T-helper 2 cell treated with Interferon-gamma antibody and Interleukin-4, amounts not matched to agents 5 μg/mL and 100 μg/mL, for 36 hours (primary cell): ENCODE measurements at regions not wholly inside any gene's neighbourhood (a gene's known extent, or its start where the extent isn't known, plus 50 kb on each side); places are given as distances from the start of the nearest gene placed in this dataset.
"Not testable (repeated sequence)": the region's sequence is repeated elsewhere in the genome, so short reads cannot be mapped to it uniquely, and the experiment has no call there.

ENCODE experiments used
- DNase-seq: peaks from one replicate; pipeline ENCODE4 v3.0.0; 2021; ENCODE audit warnings: low spot score
- H3K27ac Mint-ChIP-seq: one replicate; pipeline ENCODE4 v1.8.0; 2021; ENCODE audit warnings: mild to moderate bottlenecking, mixed read lengths
- H3K27me3 Mint-ChIP-seq: one replicate; pipeline ENCODE4 v1.8.0; 2021; ENCODE audit warnings: low read depth, mixed read lengths
- H3K36me3 Mint-ChIP-seq: one replicate; pipeline ENCODE4 v1.8.0; 2021; ENCODE audit warnings: low read depth, mixed read lengths
- H3K4me1 Mint-ChIP-seq: one replicate; pipeline ENCODE4 v1.8.0; 2021; ENCODE audit warnings: low read depth, mixed read lengths
- H3K4me3 Mint-ChIP-seq: one replicate; pipeline ENCODE4 v1.8.0; 2022; ENCODE audit warnings: mild to moderate bottlenecking, moderate library complexity, mixed read lengths
- H3K9me3 Mint-ChIP-seq: one replicate; pipeline ENCODE4 v1.8.0; 2021; ENCODE audit warnings: mixed read lengths

GRCh38 chr11:29100967-29101366 lies 915.9 kb downstream of the KCNA4 start:
- Mint-ChIP-seq H3K4me3 (no peak overlapping the region), H3K9me3 (peaks cover 45% of the 10 kb centered on the region), H3K27ac (no peak overlapping the region), H3K4me1 (no peaks in the 10 kb centered on the region), H3K27me3 (no peaks in the 10 kb centered on the region), H3K36me3 (no peaks in the 10 kb centered on the region)
- DNase-seq: no peak

- no peaks in the 10 kb centered on the region for H3K4me1 Mint-ChIP-seq
- peaks cover 34% of the 10 kb centered on the region for H3K9me3 Mint-ChIP-seq
- H3K36me3 Mint-ChIP-seq: no peaks in the 10 kb centered on the region
- H3K27me3 Mint-ChIP-seq: no peaks in the 10 kb centered on the region
- no peak overlapping the region for H3K4me3 Mint-ChIP-seq
- no peak for DNase-seq
- H3K27ac Mint-ChIP-seq: no peak overlapping the region
Measured at GRCh38 chr11:29095821-29096220, 921.0 kb downstream of the KCNA4 start.

- H3K4me3 Mint-ChIP-seq: no peak overlapping the region
- H3K27ac Mint-ChIP-seq: no peak overlapping the region
- no peak for DNase-seq
- no peaks in the 10 kb centered on the region for H3K27me3 Mint-ChIP-seq
- peaks cover 24% of the 10 kb centered on the region for H3K9me3 Mint-ChIP-seq
- H3K36me3 Mint-ChIP-seq: no peaks in the 10 kb centered on the region
- no peaks in the 10 kb centered on the region for H3K4me1 Mint-ChIP-seq
Measured at GRCh38 chr11:29093416-29094120, 923.3 kb downstream of the KCNA4 start.

GRCh38 chr11:29087200-29087812 lies 929.5 kb downstream of the KCNA4 start:
- peaks cover 21% of the 10 kb centered on the region for H3K9me3 Mint-ChIP-seq
- no peaks in the 10 kb centered on the region for H3K4me1 Mint-ChIP-seq
- no peaks in the 10 kb centered on the region for H3K27me3 Mint-ChIP-seq
- DNase-seq: no peak
- no peak overlapping the region for H3K27ac Mint-ChIP-seq
- H3K4me3 Mint-ChIP-seq: no peak overlapping the region
- no peaks in the 10 kb centered on the region for H3K36me3 Mint-ChIP-seq

- DNase-seq: no peak
- no peaks in the 10 kb centered on the region for H3K36me3 Mint-ChIP-seq
- H3K9me3 Mint-ChIP-seq: peaks cover 56% of the 10 kb centered on the region
- no peaks in the 10 kb centered on the region for H3K27me3 Mint-ChIP-seq
- H3K27ac Mint-ChIP-seq: no peak overlapping the region
- H3K4me3 Mint-ChIP-seq: no peak overlapping the region
- no peaks in the 10 kb centered on the region for H3K4me1 Mint-ChIP-seq
Measured at GRCh38 chr11:29075726-29076125, 941.1 kb downstream of the KCNA4 start.

- Mint-ChIP-seq H3K9me3 (peaks cover 35% of the 10 kb centered on the region), H3K4me3 (no peak overlapping the region), H3K36me3 (no peaks in the 10 kb centered on the region), H3K27me3 (no peaks in the 10 kb centered on the region), H3K27ac (no peak overlapping the region), H3K4me1 (no peaks in the 10 kb centered on the region)
- no peak for DNase-seq
Measured at GRCh38 chr11:29063630-29064361, 953.0 kb downstream of the KCNA4 start.

- H3K27me3 Mint-ChIP-seq: no peaks in the 10 kb centered on the region
- no peaks in the 10 kb centered on the region for H3K36me3 Mint-ChIP-seq
Measured at GRCh38 chr11:29061452-29061851, 953.3 kb downstream of the METTL15 start.

GRCh38 chr11:29056487-29056886 lies 948.3 kb downstream of the METTL15 start:
- not testable (repeated sequence) for H3K36me3 Mint-ChIP-seq, H3K27ac Mint-ChIP-seq, DNase-seq, H3K4me3 Mint-ChIP-seq, H3K4me1 Mint-ChIP-seq, H3K27me3 Mint-ChIP-seq
- H3K9me3 Mint-ChIP-seq: peaks cover 45% of the 10 kb centered on the region

More at GRCh38 chr11:29061452-29061851, 953.3 kb downstream of the METTL15 start:
- Mint-ChIP-seq H3K4me1 (no peaks in the 10 kb centered on the region), H3K27ac (no peak overlapping the region), H3K4me3 (no peak overlapping the region), H3K9me3 (peaks cover 31% of the 10 kb centered on the region)
- DNase-seq: no peak

- Mint-ChIP-seq H3K27me3 (no peaks in the 10 kb centered on the region), H3K9me3 (peaks cover 35% of the 10 kb centered on the region), H3K36me3 (no peaks in the 10 kb centered on the region), H3K4me1 (no peaks in the 10 kb centered on the region), H3K27ac (no peak overlapping the region), H3K4me3 (no peak overlapping the region)
- DNase-seq: no peak
Measured at GRCh38 chr11:29051935-29052334, 943.7 kb downstream of the METTL15 start.

- H3K27me3 Mint-ChIP-seq, H3K4me1 Mint-ChIP-seq, H3K36me3 Mint-ChIP-seq, DNase-seq, H3K4me3 Mint-ChIP-seq, H3K27ac Mint-ChIP-seq: not testable (repeated sequence)
- H3K9me3 Mint-ChIP-seq: peaks cover 32% of the 10 kb centered on the region
Measured at GRCh38 chr11:29050962-29051361, 942.8 kb downstream of the METTL15 start.

- no peaks in the 10 kb centered on the region for H3K36me3 Mint-ChIP-seq
- no peak overlapping the region for H3K27ac Mint-ChIP-seq
- H3K27me3 Mint-ChIP-seq: no peaks in the 10 kb centered on the region
- peaks cover 49% of the 10 kb centered on the region for H3K9me3 Mint-ChIP-seq
- DNase-seq: no peak
- H3K4me3 Mint-ChIP-seq: no peak overlapping the region
- H3K4me1 Mint-ChIP-seq: no peaks in the 10 kb centered on the region
Measured at GRCh38 chr11:29040489-29040888, 932.3 kb downstream of the METTL15 start.

GRCh38 chr11:29032384-29033149 lies 924.4 kb downstream of the METTL15 start:
- H3K36me3 Mint-ChIP-seq: no peaks in the 10 kb centered on the region
- no peaks in the 10 kb centered on the region for H3K4me1 Mint-ChIP-seq
- DNase-seq: no peak
- no peak overlapping the region for H3K27ac Mint-ChIP-seq
- H3K9me3 Mint-ChIP-seq: peaks cover 36% of the 10 kb centered on the region
- no peaks in the 10 kb centered on the region for H3K27me3 Mint-ChIP-seq
- no peak overlapping the region for H3K4me3 Mint-ChIP-seq

- H3K27me3 Mint-ChIP-seq: no peaks in the 10 kb centered on the region
- H3K9me3 Mint-ChIP-seq: peaks cover 41% of the 10 kb centered on the region
- H3K4me3 Mint-ChIP-seq: no peak overlapping the region
- DNase-seq: no peak
- no peak overlapping the region for H3K27ac Mint-ChIP-seq
- H3K36me3 Mint-ChIP-seq: no peaks in the 10 kb centered on the region
- H3K4me1 Mint-ChIP-seq: no peaks in the 10 kb centered on the region
Measured at GRCh38 chr11:29029452-29029851, 921.3 kb downstream of the METTL15 start.

- H3K27me3 Mint-ChIP-seq: no peaks in the 10 kb centered on the region
- no peaks in the 10 kb centered on the region for H3K4me1 Mint-ChIP-seq
- no peak overlapping the region for H3K27ac Mint-ChIP-seq
- H3K4me3 Mint-ChIP-seq: no peak overlapping the region
- no peaks in the 10 kb centered on the region for H3K36me3 Mint-ChIP-seq
- DNase-seq: no peak
- peaks cover 46% of the 10 kb centered on the region for H3K9me3 Mint-ChIP-seq
Measured at GRCh38 chr11:29027436-29027835, 919.2 kb downstream of the METTL15 start.
